Thoracic aorta (tissue), 2 donors: ENCODE measurements at regions not wholly inside any gene's neighbourhood (a gene's known extent, or its start where the extent isn't known, plus 50 kb on each side); places are given as distances from the start of the nearest gene placed in this dataset.

Experiments
- ATAC-seq: fragments of 150-250 bp; one replicate; pipeline ENCODE4 v1.8.0; 2017; ENCODE audit warnings: low read depth; ENCODE audit not compliant: insufficient number of reproducible peaks, low FRiP score
- DNase-seq: peaks from one replicate; pipeline ENCODE4 v3.0.0-alpha.2; 2020; ENCODE audit warnings: low spot score
- H3K27ac ChIP-seq, 2 donors: fragments of 200-600 bp; sonication (generic); 1 replicate in 1 of 2; 2 replicates in 1 of 2; pipeline ENCODE4 v1.5.1; 2016; ENCODE audit warnings: mild to moderate bottlenecking in 2 of 2, moderate library complexity in 2 of 2
- H3K27me3 ChIP-seq: fragments of 200-600 bp; sonication (generic); replicated peaks from 2 replicates; pipeline ENCODE4 v1.6.0; 2016; ENCODE audit warnings: mild to moderate bottlenecking; ENCODE audit not compliant: insufficient read depth
- H3K36me3 ChIP-seq: fragments of 200-600 bp; sonication (generic); one replicate; pipeline ENCODE4 v1.5.1; 2016
- H3K4me1 ChIP-seq, 2 donors: fragments of 200-600 bp; sonication (generic); 1 replicate in 1 of 2; 2 replicates in 1 of 2; pipeline versions ENCODE4 v1.5.1 to v1.6.0; 2016; ENCODE audit warnings: low read depth in 2 of 2, mild to moderate bottlenecking in 1 of 2; ENCODE audit not compliant: control insufficient read depth in 1 of 2
- H3K4me3 ChIP-seq: fragments of 200-600 bp; sonication (generic); 2 replicates; pipeline ENCODE4 v1.5.1; 2016; ENCODE audit warnings: mild to moderate bottlenecking
- H3K9me3 ChIP-seq: fragments of 200-600 bp; sonication (generic); 2 replicates; pipeline ENCODE4 v1.5.1; 2016
- TF ChIP-seq, protein P1 (sequence below): fragments of 200-600 bp; sonication (generic); IDR thresholded peaks from one replicate; pipeline ENCODE4 v1.5.1; 2019; ENCODE audit warnings: antibody characterized with exemption

DNA sequence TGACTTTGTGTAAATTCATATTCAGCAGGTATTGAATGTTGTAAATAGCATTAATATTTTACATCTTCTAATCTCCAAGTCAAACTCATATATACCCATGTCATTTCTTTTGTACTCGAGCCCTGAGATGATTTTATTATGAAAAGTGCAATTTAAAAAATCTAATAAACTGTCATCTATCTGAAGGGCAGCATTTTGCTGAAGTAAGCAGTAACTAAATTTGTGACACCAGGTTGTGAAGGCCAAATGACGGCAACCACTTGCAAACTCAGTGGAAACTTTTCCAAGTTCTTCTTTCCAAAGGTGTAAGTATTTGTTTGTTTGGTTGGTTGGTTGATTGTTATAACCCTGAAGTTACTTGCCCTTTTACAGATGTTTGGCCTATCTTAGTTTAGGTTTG is 188.3 kb downstream of the GPR37 start:
- TF ChIP-seq, protein P1, sequence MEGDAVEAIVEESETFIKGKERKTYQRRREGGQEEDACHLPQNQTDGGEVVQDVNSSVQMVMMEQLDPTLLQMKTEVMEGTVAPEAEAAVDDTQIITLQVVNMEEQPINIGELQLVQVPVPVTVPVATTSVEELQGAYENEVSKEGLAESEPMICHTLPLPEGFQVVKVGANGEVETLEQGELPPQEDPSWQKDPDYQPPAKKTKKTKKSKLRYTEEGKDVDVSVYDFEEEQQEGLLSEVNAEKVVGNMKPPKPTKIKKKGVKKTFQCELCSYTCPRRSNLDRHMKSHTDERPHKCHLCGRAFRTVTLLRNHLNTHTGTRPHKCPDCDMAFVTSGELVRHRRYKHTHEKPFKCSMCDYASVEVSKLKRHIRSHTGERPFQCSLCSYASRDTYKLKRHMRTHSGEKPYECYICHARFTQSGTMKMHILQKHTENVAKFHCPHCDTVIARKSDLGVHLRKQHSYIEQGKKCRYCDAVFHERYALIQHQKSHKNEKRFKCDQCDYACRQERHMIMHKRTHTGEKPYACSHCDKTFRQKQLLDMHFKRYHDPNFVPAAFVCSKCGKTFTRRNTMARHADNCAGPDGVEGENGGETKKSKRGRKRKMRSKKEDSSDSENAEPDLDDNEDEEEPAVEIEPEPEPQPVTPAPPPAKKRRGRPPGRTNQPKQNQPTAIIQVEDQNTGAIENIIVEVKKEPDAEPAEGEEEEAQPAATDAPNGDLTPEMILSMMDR = no peak
- Histone ChIP-seq H3K27ac (no peak overlapping the region), H3K27me3 (no peaks in the 10 kb centered on the region), H3K36me3 (no peaks in the 10 kb centered on the region), H3K4me1 (no peaks in the 10 kb centered on the region), H3K9me3 (no peaks in the 10 kb centered on the region), H3K4me3 (no peak overlapping the region)
- no peak for DNase-seq
- no peak for ATAC-seq

DNA sequence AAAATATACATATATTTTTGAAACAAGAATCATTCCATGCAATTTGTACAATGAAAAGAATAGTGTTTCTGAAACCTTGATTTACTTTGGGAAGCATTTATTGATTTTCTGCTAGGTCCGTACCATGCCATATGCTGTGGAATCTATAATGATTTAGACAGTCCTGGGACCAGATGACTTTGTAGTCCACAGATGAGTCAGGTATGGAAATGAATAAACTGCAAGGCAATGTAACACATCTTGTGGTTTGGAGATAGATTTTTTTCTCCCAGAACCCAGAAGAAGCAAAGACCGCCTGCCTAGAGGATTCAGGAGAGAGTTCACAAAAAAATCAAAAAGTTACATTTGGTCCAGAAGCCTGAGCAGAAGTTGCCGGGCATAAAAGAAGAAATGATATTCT is 190.4 kb downstream of the GPR37 start:
- Histone ChIP-seq H3K9me3 (no peaks in the 10 kb centered on the region), H3K27ac (no peak overlapping the region), H3K4me3 (no peak overlapping the region), H3K27me3 (no peaks in the 10 kb centered on the region), H3K4me1 (no peaks in the 10 kb centered on the region), H3K36me3 (no peaks in the 10 kb centered on the region)
- TF ChIP-seq, protein P1 = no peak
- no peak for ATAC-seq
- DNase-seq = no peak

DNA sequence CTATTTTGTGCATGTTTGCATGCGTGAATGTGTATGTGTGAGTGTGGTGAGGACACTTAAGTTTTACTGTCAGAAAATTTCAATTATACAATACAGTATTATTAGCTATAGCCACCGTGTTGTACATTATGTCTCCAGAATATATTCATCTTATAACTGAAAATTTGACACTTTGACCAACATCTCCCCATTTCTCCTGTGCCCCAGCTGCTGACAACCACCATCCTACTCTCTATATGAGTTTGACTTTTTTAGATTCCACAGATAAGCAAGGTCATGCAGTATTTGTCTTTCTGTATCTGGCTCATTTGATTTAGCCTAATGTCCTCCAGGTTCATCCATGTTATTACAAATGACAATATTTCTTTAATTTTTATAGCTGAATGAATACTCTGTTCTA is 195.0 kb downstream of the GPR37 start:
- H3K27me3 ChIP-seq = no peaks in the 10 kb centered on the region
- TF ChIP-seq, protein P1 = no peak
- H3K9me3 ChIP-seq = no peaks in the 10 kb centered on the region
- H3K4me1 ChIP-seq = peaks cover 0 to 5% of the 10 kb centered on the region in 2 donors
- no peak overlapping the region for H3K4me3 ChIP-seq
- DNase-seq (no peak), ATAC-seq (no peak)
- no peaks in the 10 kb centered on the region for H3K36me3 ChIP-seq
- H3K27ac ChIP-seq = no peak overlapping the region

DNA sequence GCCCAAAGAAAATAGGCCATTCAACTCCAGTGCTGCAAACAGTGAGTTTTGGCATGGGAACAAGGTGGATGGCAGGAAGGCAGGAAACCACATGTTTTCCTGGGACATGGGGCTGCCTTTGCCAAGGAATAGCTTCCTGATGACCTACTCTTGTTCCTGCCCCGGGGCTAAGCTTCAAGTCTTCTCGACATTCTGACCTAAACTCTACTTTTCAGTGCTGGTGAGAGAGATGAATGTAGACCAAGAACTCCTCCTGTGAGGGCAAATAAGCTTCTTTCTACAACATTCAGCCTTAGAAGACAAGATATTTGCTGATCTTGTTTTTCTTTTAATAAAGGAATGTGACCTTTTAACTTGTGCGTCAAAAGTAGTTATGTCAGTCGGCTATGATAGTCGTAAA is 199.0 kb downstream of the GPR37 start:
- no peaks in the 10 kb centered on the region for H3K36me3 ChIP-seq
- H3K9me3 ChIP-seq = no peaks in the 10 kb centered on the region
- no peaks in the 10 kb centered on the region for H3K27me3 ChIP-seq
- ATAC-seq = no peak
- peaks cover 0 to 5% of the 10 kb centered on the region in 2 donors for H3K4me1 ChIP-seq
- no peak overlapping the region for H3K4me3 ChIP-seq
- no peak for DNase-seq
- TF ChIP-seq, protein P1 = no peak
- no peak overlapping the region for H3K27ac ChIP-seq

DNA sequence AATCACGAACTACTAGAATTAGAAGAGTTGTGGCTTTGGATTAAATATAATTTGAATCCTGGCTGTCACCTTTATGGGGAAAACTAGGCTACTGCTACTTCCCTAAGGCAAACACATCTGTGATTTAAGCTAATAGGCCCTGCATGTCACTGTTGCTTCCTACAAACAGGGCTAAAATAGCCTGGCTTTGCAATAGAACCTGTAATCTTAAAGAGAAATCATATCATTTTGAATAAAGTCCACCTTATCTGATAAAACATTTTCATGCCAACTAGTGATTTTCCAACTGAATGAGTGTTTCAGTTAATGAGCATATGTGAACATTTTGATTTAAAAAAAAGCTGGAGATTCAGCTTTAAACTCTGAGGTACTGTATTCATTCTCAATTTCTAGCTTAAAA is 208.0 kb downstream of the GPR37 start:
- no peaks in the 10 kb centered on the region for H3K4me1 ChIP-seq
- TF ChIP-seq, protein P1 = no peak

More for the DNA sequence above, 208.0 kb downstream of the GPR37 start:
- Histone ChIP-seq H3K9me3 (no peaks in the 10 kb centered on the region), H3K36me3 (no peaks in the 10 kb centered on the region), H3K4me3 (no peak overlapping the region), H3K27ac (no peak overlapping the region), H3K27me3 (no peaks in the 10 kb centered on the region)
- ATAC-seq (no peak), DNase-seq (no peak)
